DOHH2 (cell line): ENCODE measurements at regions not wholly inside any gene's neighbourhood (a gene's known extent, or its start where the extent isn't known, plus 50 kb on each side); places are given as distances from the start of the nearest gene placed in this dataset.

ENCODE experiments used
- CTCF ChIP-seq: fragments of 200-600 bp; sonication (generic); IDR thresholded peaks from one replicate; pipeline ENCODE4 v1.5.1; 2014; ENCODE audit warnings: antibody characterized with exemption, mild to moderate bottlenecking, low read depth, low read length; ENCODE audit not compliant: poor library complexity, severe bottlenecking
- EZH2phosphoT487 ChIP-seq: fragments of 200-600 bp; sonication (generic); IDR thresholded peaks from 2 replicates; pipeline ENCODE4 v1.6.1; 2017; ENCODE audit warnings: borderline replicate concordance, mild to moderate bottlenecking, antibody characterized with exemption, low read length, moderate library complexity, mixed read lengths

- TF ChIP-seq CTCF (no peak), EZH2phosphoT487 (no peak)
Measured at GRCh38 chr20:7420345-7420744, 519.9 kb downstream of the HAO1 start.
